ENCODE measurements at regions not wholly inside any gene's neighbourhood (a gene's known extent, or its start where the extent isn't known, plus 50 kb on each side); places are given as distances from the start of the nearest gene placed in this dataset.

DNA sequence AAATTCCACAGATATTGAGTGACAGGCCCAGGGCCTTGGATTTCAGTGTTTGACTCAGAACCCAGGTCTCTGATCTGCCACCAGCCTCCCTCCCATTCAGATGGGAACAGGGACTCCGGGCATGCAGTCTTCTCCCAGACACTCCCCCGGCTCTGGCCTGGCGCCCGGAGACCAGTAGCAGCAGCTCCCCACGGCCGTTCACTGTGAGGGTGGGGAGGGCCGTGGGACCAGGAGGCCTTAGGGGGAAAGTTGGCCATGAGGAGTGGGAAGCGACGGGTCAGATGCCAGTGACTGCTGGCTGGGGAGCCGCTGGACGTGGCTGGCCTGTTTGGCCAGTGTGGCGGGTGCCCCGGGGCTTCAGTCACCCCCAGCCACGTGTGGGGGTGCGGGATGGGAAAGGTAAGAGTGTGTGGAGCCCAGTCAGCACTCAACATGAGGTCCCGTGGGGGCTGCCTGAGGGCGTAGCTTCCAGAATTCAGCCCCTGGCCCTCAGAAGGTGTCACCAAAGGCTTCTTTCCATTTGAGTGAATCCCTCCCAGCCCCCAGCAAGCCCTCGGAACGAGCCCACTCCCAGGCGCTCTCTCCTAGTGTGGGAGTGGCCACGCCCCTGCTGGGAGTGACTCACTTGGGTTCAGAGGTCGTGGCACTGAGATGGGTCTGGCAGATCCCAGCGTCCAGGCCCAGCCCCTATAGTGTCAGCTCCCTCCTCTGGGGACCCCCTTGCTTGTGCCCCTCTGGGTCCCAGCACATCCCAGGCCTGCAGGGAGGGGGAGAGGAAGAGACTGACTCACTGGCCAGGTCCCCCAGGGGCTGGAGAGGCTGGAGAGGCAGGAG, 309.4 kb downstream of the SEC14L1 start:
- H3K36me3 ChIP-seq (ENCODE audit: control insufficient read depth, insufficient read depth, low read length) = peaks cover 15% of the 10 kb centered on the region
- 15% methylated on average over 11 of the region's 23 CpGs for WGBS (ENCODE audit: insufficient coverage)
- H3K4me3 ChIP-seq (ENCODE audit: low read length) = peak overlapping the region; percentile 70
- H3K27me3 ChIP-seq (ENCODE audit: control insufficient read depth, insufficient read depth, low read length) = no peaks in the 10 kb centered on the region
- H3K9me3 ChIP-seq (replicated peaks; ENCODE audit: control insufficient read depth, low read depth, low read length) = no peaks in the 10 kb centered on the region
- peak; percentile 72 for DNase-seq
- H3K27ac ChIP-seq (ENCODE audit: low read length) = peak overlapping the region; percentile 96
- peaks cover 76% of the 10 kb centered on the region for H3K4me1 ChIP-seq (ENCODE audit: control insufficient read depth, insufficient read depth, low read length)

DNA sequence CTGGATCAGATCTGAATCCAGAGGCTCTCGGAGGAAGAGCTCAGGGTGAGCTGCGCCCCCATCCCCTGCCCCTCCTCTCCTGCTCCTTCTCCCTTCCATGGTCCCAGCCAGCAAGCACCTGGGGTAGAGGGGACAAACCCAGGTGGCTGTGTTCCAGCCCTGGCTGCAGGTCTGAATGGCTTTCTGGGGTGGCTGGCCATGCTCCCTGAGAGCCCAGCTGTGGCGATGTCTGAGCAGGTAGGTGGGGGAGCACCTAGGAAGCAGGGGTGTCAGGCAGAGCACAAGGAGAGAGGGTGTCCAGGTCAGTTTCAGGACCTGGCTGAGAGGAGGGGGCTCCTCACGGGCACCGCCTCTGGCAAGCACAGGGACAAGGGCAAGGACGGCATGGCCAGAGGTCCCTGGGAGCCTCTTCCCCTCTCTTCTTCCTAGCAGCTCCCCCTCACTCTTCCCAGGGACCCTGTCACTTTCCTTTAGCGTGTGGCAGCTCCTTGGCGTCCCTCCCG, 310.0 kb downstream of the SEC14L1 start:
- Histone ChIP-seq H3K4me1 (ENCODE audit: control insufficient read depth, insufficient read depth, low read length) (peaks cover 76% of the 10 kb centered on the region), H3K27ac (ENCODE audit: low read length) (peak overlapping the region; percentile 96), H3K4me3 (ENCODE audit: low read length) (peak overlapping the region; percentile 70), H3K36me3 (ENCODE audit: control insufficient read depth, insufficient read depth, low read length) (peaks cover 15% of the 10 kb centered on the region), H3K27me3 (ENCODE audit: control insufficient read depth, insufficient read depth, low read length) (no peaks in the 10 kb centered on the region), H3K9me3 (replicated peaks; ENCODE audit: control insufficient read depth, low read depth, low read length) (no peaks in the 10 kb centered on the region)
- WGBS (ENCODE audit: insufficient coverage) = 7% methylated on average over 7 of the region's 9 CpGs
- no peak for DNase-seq

DNA sequence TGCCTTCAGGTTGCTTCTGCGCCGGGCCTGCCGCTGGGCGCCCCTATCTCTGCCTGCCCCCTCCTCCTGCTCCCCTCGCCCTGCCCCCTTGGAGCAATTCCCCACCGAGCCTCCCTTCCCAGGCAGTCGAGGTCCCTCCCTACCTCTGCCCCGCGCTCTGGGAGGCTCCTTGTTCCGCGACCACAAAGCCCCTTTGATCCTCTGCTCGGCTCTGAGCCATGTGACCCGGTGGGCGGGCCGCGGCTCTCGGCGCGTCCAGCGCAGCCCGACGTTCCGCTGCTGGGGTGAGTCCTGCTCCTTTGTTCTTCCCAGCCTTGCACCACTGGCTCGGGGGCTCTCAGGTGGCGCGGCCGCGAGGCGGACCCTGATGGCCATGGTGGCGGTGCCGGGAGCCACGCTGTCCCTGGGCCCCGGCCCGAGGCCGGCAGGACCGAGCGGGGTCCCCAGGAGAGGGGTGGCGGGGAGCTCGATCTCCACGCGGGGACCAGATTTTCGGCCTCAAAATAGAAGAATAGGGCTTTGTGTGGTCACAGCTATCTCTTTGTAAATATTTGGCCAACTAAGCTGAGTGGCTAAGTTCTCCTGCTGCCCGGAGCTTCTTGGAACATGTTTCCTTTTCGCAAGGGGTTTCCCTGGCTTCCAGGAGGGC, 310.6 kb downstream of the SEC14L1 start:
- no peaks in the 10 kb centered on the region for H3K27me3 ChIP-seq (ENCODE audit: control insufficient read depth, insufficient read depth, low read length)
- H3K4me3 ChIP-seq (ENCODE audit: low read length) = peak overlapping the region; percentile 70
- peaks cover 15% of the 10 kb centered on the region for H3K36me3 ChIP-seq (ENCODE audit: control insufficient read depth, insufficient read depth, low read length)
- H3K9me3 ChIP-seq (replicated peaks; ENCODE audit: control insufficient read depth, low read depth, low read length) = no peaks in the 10 kb centered on the region
- WGBS (ENCODE audit: insufficient coverage) = under 1% methylated on average over 44 of the region's 44 CpGs
- H3K27ac ChIP-seq (ENCODE audit: low read length) = peak overlapping the region; percentile 96
- peak; percentile 83 for DNase-seq
- H3K4me1 ChIP-seq (ENCODE audit: control insufficient read depth, insufficient read depth, low read length) = peaks cover 74% of the 10 kb centered on the region

DNA sequence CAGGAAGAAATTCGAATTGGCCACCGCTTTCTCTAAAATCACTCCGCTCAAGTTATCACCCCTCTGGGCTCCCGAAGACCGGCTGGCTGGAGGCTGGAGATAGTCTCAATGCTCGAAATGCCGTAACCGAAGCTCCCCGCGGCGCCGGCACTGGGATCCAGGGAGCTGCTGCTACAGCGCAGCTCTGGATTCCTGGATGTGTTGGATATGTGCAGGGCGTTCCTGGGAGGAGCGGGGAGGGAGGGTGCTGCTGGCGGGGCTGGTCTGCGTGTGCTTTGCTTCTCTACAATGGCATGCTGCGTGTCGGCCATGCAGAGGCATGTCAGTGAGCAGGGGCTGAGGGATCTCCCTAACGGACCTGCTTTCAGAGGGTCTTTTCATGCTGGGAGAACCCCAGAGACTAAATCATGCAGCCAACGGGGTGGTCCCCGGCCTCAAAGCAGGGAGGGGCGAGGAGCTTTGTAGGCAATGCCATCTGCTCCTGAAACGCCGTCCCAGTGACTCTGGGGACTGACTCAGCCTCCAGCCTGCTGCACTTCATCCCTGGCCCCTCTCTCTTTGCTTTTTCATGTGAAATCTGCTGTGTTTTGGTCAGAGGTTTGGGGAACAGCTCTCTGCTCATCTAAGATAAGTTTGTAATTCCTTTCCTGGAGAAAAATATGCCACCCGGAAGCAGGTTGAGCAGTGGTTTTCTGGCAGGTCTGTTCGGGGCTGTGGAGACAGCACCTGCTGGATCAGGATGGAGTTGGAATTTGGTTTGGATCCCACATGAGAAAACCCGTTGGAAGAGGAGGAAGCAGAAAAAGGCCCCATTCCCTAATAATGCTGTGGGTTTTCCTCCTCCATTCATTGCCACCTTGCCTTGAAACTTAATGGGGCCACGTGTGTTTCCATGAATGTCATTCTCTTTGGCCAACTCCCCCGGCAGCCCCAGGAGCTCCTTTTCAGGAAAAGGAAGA, 311.4 kb downstream of the SEC14L1 start:
- WGBS (ENCODE audit: insufficient coverage) = 2% methylated on average over 19 of the region's 30 CpGs

DNA sequence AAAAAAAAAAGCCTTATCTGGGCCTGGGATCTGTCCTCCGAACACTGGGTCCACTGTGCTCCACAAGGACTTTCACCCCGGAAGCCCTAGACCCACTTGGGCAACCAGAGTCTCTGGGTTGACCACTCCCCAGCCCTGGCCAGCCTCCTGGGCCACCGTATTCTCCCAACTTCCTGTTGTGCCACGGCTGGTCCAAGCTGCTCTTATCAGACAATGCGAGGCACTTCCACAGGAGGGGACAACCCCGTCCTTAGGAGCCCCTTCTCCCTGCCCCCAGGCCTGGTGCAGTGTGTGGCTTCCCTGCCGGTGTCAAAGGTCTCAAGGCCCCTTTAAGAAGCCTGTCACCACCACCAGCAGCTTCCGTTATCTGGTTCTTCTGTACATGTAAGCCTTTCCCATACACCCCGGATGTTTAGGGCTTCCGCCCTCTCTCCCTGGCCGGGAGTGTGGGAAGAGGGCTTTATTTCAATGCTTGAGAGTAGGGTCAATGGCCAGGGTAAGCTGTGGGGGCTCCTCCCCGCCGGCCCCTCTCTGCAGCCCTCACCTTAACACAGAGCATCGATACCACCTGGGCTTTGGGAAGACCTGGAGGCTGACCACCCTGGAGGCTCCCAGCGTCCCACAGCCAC, 313.0 kb downstream of the SEC14L1 start:
- Histone ChIP-seq H3K27me3 (ENCODE audit: control insufficient read depth, insufficient read depth, low read length) (no peaks in the 10 kb centered on the region), H3K4me1 (ENCODE audit: control insufficient read depth, insufficient read depth, low read length) (peaks cover 92% of the 10 kb centered on the region), H3K9me3 (replicated peaks; ENCODE audit: control insufficient read depth, low read depth, low read length) (no peaks in the 10 kb centered on the region), H3K27ac (ENCODE audit: low read length) (peak overlapping the region; percentile 48), H3K36me3 (ENCODE audit: control insufficient read depth, insufficient read depth, low read length) (peaks cover 3% of the 10 kb centered on the region), H3K4me3 (ENCODE audit: low read length) (peak overlapping the region; percentile 9)
- DNase-seq = no peak
- WGBS (ENCODE audit: insufficient coverage) = 67% methylated on average over 8 of the region's 15 CpGs

More for the DNA sequence above, 311.4 kb downstream of the SEC14L1 start:
- no peaks in the 10 kb centered on the region for H3K9me3 ChIP-seq (replicated peaks; ENCODE audit: control insufficient read depth, low read depth, low read length)
- peak overlapping the region; percentile 96 for H3K27ac ChIP-seq (ENCODE audit: low read length)
- peaks cover 15% of the 10 kb centered on the region for H3K36me3 ChIP-seq (ENCODE audit: control insufficient read depth, insufficient read depth, low read length)
- peak overlapping the region; percentile 70 for H3K4me3 ChIP-seq (ENCODE audit: low read length)
- H3K4me1 ChIP-seq (ENCODE audit: control insufficient read depth, insufficient read depth, low read length) = peaks cover 79% of the 10 kb centered on the region
- DNase-seq = peak; percentile 88
- no peaks in the 10 kb centered on the region for H3K27me3 ChIP-seq (ENCODE audit: control insufficient read depth, insufficient read depth, low read length)

DNA sequence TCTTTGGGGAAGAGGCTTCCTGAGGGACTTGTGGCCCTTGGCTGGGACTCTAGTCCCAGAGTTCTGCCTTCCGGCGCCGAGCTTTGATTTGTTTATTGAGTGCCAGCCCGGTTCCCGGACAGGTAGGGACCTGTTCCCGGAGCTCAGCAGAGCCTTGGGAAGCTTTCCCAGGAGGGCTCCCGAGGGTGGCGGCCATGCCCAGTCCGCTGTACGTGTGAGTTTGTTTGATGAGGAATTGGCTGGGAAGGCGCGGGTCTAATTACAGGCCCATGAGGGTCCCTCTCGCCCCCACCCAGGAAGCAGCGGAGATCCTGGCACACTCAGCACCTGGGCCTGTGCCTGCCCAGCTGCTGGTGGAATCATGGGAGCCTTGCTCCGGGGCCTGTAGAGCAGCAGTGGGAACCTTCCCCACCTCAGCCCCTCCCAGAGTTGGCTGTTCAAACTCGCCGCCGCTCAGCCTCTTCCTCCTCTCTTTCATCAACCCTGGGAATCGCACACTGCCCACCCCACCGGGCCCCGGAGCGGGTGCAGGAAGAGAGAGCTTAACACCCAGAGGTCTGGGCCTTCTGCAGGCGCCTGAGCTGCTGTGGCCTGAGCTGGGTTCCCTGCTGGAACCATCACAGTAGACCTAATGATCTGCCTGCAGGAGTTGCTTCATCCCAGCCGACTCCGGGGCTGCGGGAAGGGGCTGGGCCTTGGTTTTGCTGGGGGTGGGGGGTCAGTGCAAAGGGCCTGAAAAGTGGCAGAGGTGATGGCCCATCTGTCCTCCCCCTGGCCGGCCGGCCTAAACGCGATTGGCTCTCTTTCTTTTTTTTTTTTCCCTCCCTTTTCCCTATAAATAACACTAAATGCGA, 313.7 kb downstream of the SEC14L1 start:
- no peak for DNase-seq
- Histone ChIP-seq H3K27ac (ENCODE audit: low read length) (peak overlapping the region; percentile 16), H3K9me3 (replicated peaks; ENCODE audit: control insufficient read depth, low read depth, low read length) (no peaks in the 10 kb centered on the region), H3K27me3 (ENCODE audit: control insufficient read depth, insufficient read depth, low read length) (no peaks in the 10 kb centered on the region), H3K4me3 (ENCODE audit: low read length) (peak overlapping the region; percentile 9), H3K4me1 (ENCODE audit: control insufficient read depth, insufficient read depth, low read length) (peaks cover 94% of the 10 kb centered on the region), H3K36me3 (ENCODE audit: control insufficient read depth, insufficient read depth, low read length) (peaks cover 3% of the 10 kb centered on the region)
- 45% methylated on average over 24 of the region's 31 CpGs for WGBS (ENCODE audit: insufficient coverage)

DNA sequence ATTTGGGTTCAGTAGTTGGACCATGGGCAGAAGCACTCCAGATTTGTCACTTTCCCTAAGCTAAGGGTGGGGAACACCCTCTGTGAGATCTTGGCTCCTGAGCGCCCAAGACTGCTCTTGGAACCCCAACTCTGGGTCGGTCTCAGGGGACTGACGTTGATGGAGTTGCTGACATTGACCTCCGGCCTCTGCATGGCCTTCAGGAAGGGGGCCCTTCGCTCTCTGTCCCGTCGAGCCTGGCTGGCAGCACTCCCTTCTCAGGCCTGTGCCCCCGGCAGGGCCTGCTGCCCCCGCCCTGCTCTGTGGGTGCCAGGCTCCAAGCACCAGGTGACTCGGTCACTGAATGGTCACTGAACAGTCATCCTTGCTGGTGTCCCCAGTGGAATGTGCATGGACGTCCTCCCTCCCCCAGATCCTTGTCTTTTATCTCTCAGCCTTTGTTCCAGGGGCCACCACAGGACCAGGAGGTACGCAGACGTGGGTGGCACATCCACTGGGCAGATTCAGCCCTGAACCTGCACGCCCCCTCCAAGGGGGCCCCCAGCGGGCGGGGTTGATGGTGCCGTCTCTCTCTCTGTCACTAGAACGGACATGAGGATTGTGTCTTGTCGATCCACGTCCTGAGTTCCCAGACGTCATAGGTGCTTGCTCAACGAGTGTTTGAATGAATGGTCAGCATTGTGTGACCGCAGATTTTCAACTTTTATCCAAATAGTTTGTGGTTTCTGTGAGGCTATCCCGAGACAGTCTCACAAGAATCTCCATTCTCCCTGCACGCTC, 314.5 kb downstream of the SEC14L1 start:
- WGBS (ENCODE audit: insufficient coverage) = 76% methylated on average over 18 of the region's 25 CpGs
- no peaks in the 10 kb centered on the region for H3K9me3 ChIP-seq (replicated peaks; ENCODE audit: control insufficient read depth, low read depth, low read length)
- H3K27me3 ChIP-seq (ENCODE audit: control insufficient read depth, insufficient read depth, low read length) = no peaks in the 10 kb centered on the region
- DNase-seq = no peak
- no peak overlapping the region for H3K4me3 ChIP-seq (ENCODE audit: low read length)
- no peak overlapping the region for H3K27ac ChIP-seq (ENCODE audit: low read length)
- peaks cover 3% of the 10 kb centered on the region for H3K36me3 ChIP-seq (ENCODE audit: control insufficient read depth, insufficient read depth, low read length)
- H3K4me1 ChIP-seq (ENCODE audit: control insufficient read depth, insufficient read depth, low read length) = peaks cover 94% of the 10 kb centered on the region

DNA sequence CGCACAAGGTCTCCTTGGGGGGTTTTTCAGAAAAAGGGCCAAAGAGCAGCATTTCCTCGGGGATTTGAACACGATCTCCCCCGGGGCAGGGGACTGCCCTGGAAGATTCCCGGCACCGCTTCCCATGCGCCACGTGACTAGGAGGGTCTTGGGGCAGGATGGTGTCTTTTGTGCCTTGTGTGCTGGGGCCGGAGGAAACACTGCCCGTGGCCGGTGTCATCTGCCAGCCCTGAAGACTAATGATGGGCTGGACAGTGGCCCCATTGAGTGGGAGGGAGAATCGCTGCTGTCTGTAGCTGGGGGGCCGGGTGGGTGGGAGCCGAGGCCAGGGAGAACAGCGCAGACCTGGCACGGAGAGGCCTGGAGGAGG, 315.1 kb downstream of the SEC14L1 start:
- Histone ChIP-seq H3K36me3 (ENCODE audit: control insufficient read depth, insufficient read depth, low read length) (peaks cover 3% of the 10 kb centered on the region), H3K27ac (ENCODE audit: low read length) (no peak overlapping the region), H3K9me3 (replicated peaks; ENCODE audit: control insufficient read depth, low read depth, low read length) (no peaks in the 10 kb centered on the region), H3K27me3 (ENCODE audit: control insufficient read depth, insufficient read depth, low read length) (no peaks in the 10 kb centered on the region), H3K4me1 (ENCODE audit: control insufficient read depth, insufficient read depth, low read length) (peaks cover 94% of the 10 kb centered on the region), H3K4me3 (ENCODE audit: low read length) (no peak overlapping the region)
- WGBS (ENCODE audit: insufficient coverage) = 71% methylated on average over 11 of the region's 16 CpGs
- no peak for DNase-seq

Measured in muscle of leg (tissue), 3 donors.